ENCODE measurements at regions not wholly inside any gene's neighbourhood (a gene's known extent, or its start where the extent isn't known, plus 50 kb on each side); places are given as distances from the start of the nearest gene placed in this dataset.

GRCh38 chr20:60371384-60371783, 413.2 kb downstream of the CDH26 start:
- no peak for TF ChIP-seq CTCF (IDR thresholded peaks at IDR 0.05; ENCODE audit: insufficient read depth, low read depth, low read length)
- TF ChIP-seq EZH2 (IDR thresholded peaks at IDR 0.05; ENCODE audit: insufficient read depth, low read length), result no peak

Measured in astrocyte (in vitro differentiated cells and primary cell).